Pancreas (tissue), 10 donors: ENCODE measurements at regions not wholly inside any gene's neighbourhood (a gene's known extent, or its start where the extent isn't known, plus 50 kb on each side); places are given as distances from the start of the nearest gene placed in this dataset.
"Not testable (repeated sequence)": the region's sequence is repeated elsewhere in the genome, so short reads cannot be mapped to it uniquely, and the experiment has no call there.

Source experiments
- ATAC-seq, 4 donors: fragments of 200-7000 bp; cut with Tn5 transposase; one replicate each; pipeline versions ENCODE4 v1.8.0 to v1.9.1; 2020; ENCODE audit warnings: mild to moderate bottlenecking in 4 of 4, moderate library complexity in 4 of 4
- DNase-seq, 6 donors: peaks; one replicate each; pipeline ENCODE4 v3.0.0-alpha.2; 2020
- FAIRE-seq: peaks from 2 replicates; lab custom pipeline; 2012; peaks lifted over from hg19 to GRCh38; lab: Jason Lieb, UNC
- H3K27ac ChIP-seq, 4 donors: fragments of 200-600 bp; sonication (generic); 1 replicate in 3 of 4; 2 replicates in 1 of 4; pipeline versions ENCODE4 v1.5.0 to v1.8.0; 2020
- H3K27me3 ChIP-seq, 4 donors: fragments of 200-600 bp; one replicate each; pipeline ENCODE4 v1.8.0; 2021
- H3K36me3 ChIP-seq, 3 donors: fragments of 200-600 bp; sonication (generic) in 1 of 3; one replicate each; pipeline versions ENCODE4 v1.5.0 to v1.8.0; 2020 to 2021
- H3K4me1 ChIP-seq, 3 donors: fragments of 200-600 bp; one replicate each; pipeline ENCODE4 v1.8.0; 2021
- H3K4me3 ChIP-seq, 4 donors: fragments of 200-600 bp; sonication (generic) in 2 of 4; one replicate each; pipeline versions ENCODE4 v1.5.0 to v1.8.0; 2020 to 2021
- H3K9me3 ChIP-seq, 4 donors: fragments of 200-600 bp; one replicate each; pipeline ENCODE4 v1.8.0; 2021
- WGBS, 2 donors: extraction: QIAGEN DNeasy Blood & Tissue Kit; methylation state at CpG; one replicate each; pipeline ENCODE4 v1.1.7; 2013; 5-methylcytosine and 5-hydroxymethylcytosine counted together
- intact Hi-C, 3 donors: fragments of 100-400 bp; cut with DNase I; formaldehyde crosslinking; loops; one replicate each; pipeline versions ENCODE4 v1.11.1 to v1.14.2; 2022
- TF ChIP-seq, protein P1 (sequence below), 4 donors: fragments of 200-600 bp; sonication (generic) in 3 of 4; IDR thresholded peaks; one replicate each; pipeline versions ENCODE4 v1.5.0 to v1.8.0; 2021; ENCODE audit warnings: antibody characterized with exemption in 4 of 4
- donor health status: healthy with polysubstance abuse.
- donor health status: DM: no; HTN: no; CAD: no; lungs with moderate emphysema.
- donor health status: DM: no; HTN: no; CAD: no.
- donor health status: control.
- donor health status: control.
- donor health status: Bipolar disorder and iron deficiency.
- donor health status: DM: yes; HTN: yes; CAD: no.
- donor health status: DM: no; HTN: no; CAD: no.
- donor health status: DM: no; HTN: no; CAD: no.
- donor health status: DM: yes; HTN: yes; CAD: no.

DNA sequence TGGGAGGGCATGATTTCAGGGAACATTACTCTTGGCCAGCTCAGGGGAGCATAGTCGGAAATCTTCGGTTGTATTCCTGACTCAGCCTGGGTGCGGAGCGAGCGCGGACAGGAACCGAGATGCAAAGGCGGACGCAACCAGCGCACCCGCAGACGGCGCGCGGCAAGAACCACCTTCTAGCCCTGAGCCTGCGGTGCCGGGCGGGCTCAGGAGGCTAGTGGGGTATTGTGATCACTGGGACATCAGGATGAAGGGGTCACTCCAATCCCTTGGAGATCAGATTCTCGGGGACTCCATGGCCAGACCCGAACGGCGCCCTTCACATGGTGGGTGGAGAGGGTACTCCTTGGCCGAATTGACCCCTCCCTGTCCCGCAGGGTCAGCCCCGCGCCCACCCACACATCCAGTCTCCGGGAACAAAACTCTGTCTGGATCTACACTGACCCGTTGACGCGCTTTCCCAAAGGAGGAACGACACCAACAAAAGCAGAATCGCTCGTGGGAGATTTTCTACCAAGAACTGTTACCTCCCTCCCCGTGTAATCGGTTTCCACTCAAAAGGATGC lies 730.5 kb downstream of the ZWINT start:
- H3K9me3 ChIP-seq, result no peaks in the 10 kb centered on the region
- 2 to 5% methylated on average over 35 of the region's 35 CpGs for WGBS, 2 donors
- H3K27me3 ChIP-seq, result no peaks in the 10 kb centered on the region
- H3K36me3 ChIP-seq, result no peaks in the 10 kb centered on the region
- peaks cover 0 to 3% (median 0%) of the 10 kb centered on the region in 3 donors for H3K4me1 ChIP-seq
- H3K4me3 ChIP-seq, result peak overlapping the region; percentile 18 to 46 (median 37)
- TF ChIP-seq, protein P1, sequence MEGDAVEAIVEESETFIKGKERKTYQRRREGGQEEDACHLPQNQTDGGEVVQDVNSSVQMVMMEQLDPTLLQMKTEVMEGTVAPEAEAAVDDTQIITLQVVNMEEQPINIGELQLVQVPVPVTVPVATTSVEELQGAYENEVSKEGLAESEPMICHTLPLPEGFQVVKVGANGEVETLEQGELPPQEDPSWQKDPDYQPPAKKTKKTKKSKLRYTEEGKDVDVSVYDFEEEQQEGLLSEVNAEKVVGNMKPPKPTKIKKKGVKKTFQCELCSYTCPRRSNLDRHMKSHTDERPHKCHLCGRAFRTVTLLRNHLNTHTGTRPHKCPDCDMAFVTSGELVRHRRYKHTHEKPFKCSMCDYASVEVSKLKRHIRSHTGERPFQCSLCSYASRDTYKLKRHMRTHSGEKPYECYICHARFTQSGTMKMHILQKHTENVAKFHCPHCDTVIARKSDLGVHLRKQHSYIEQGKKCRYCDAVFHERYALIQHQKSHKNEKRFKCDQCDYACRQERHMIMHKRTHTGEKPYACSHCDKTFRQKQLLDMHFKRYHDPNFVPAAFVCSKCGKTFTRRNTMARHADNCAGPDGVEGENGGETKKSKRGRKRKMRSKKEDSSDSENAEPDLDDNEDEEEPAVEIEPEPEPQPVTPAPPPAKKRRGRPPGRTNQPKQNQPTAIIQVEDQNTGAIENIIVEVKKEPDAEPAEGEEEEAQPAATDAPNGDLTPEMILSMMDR (IDR thresholded peaks at IDR 0.05), result no peak
- no peak for FAIRE-seq
- DNase-seq, result peak in 2 of 6 donors; percentile 34 to 62
- no peak overlapping the region for H3K27ac ChIP-seq
- ATAC-seq, result peak; percentile 43 to 62 (median 52)
- intact Hi-C loops, result no loop called here

DNA sequence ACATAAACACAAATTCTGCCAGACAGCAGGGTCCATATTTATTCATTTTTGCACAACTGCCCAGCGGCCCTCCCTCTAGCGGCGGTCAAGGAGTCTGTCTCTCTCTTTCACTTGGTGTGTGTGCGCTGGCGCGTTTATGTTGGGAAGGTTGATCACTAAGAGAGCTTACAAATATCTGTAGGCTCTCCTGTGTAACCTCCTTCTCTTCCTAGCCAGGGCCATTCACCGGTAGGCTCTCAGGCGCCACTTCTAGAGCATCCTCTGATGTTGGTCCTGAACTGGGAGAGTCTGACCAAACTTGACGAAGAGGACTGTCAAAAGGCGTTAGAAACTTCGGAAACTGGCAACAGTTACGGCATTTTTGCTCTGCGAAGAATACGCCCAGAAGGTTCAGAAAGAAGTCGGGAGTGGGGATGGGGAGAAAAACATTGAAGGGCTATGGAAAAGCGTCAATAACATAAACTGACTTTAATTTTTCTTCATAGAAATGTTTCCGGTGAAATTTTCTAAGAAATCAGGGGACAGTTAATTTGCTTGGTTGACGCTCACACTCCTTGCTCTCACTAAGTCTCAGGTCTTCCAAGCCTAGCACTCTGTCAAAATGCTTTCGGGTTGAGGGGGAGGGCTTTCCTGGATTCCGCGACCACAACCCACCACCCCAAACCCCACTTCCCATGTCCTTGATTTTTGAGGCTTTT lies 731.1 kb downstream of the ZWINT start:
- peaks cover 0 to 3% (median 0%) of the 10 kb centered on the region in 3 donors for H3K4me1 ChIP-seq
- no peaks in the 10 kb centered on the region for H3K9me3 ChIP-seq
- no peaks in the 10 kb centered on the region for H3K27me3 ChIP-seq
- DNase-seq (peak; percentile 26 to 61 (median 38)), ATAC-seq (peak; percentile 36 to 71 (median 64)), FAIRE-seq (no peak)
- TF ChIP-seq, protein P1 (IDR thresholded peaks at IDR 0.05), result peak; percentile 25 to 57 (median 39)
- WGBS, 2 donors, result 3 to 5% methylated on average over 21 of the region's 21 CpGs
- intact Hi-C loops, result no loop called here
- H3K36me3 ChIP-seq, result no peaks in the 10 kb centered on the region
- H3K4me3 ChIP-seq, result peak overlapping the region in 2 of 4 donors; percentile 44 to 46
- no peak overlapping the region for H3K27ac ChIP-seq

DNA sequence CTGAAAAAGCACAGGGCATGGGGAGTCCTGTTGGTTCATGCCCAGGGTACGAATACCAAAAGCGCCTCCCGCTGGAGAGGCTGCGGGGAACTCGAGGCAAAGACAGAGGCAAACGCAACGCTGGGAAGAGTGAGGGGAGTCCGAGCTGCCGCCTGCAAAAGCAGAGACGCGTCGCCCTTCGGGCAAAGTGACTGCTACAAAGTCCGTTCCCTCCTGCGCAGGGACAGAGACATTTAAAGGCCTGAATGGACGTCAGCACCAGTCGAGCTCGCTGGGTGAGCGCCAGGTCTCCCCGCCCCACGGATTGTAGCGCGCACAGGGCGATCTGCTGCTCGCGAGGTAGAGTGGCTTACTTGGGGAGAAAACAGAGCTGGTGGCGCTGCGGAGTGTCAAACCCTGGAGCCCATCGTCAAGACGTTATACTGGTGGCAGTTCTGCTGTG lies 732.8 kb downstream of the ZWINT start:
- no peak for FAIRE-seq
- 1% methylated on average over 30 of the region's 30 CpGs for WGBS, 2 donors
- intact Hi-C loops, result no loop called here
- no peaks in the 10 kb centered on the region for H3K36me3 ChIP-seq
- peaks cover 0 to 3% (median 0%) of the 10 kb centered on the region in 3 donors for H3K4me1 ChIP-seq
- no peak for ATAC-seq
- H3K9me3 ChIP-seq, result no peaks in the 10 kb centered on the region
- peaks cover 0 to 4% (median 0%) of the 10 kb centered on the region in 4 donors for H3K27me3 ChIP-seq
- TF ChIP-seq, protein P1 (IDR thresholded peaks at IDR 0.05), result no peak
- H3K4me3 ChIP-seq, result no peak overlapping the region
- DNase-seq, result peak in 1 of 6 donors; percentile 48
- H3K27ac ChIP-seq, result no peak overlapping the region

DNA sequence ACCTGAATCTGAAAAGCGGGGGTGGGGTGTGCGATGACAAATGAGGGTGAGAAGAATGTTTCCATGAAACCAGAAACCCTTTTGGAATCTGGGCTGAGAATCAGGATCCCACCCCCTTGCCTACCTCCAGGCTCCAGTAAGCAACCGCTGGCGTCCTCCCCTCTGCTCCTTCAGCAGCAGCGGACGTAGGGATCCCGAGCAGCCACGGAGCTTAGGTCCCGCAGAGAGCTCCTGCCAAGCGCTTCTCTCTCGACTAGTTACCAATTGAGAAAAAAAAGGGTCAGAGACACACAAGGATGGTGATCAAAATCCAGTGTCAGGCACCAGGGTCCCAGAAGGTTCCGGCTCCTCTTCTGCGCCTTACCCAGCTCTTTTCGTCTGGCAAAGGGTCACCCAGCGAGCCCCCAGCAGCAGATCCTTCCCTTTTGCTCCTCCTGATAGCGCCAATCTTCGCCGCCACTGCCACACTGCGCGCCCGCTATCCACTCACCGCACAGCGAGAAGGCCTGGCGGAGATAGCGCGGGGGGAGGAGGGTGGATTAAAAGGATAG lies 733.5 kb downstream of the ZWINT start:
- intact Hi-C loops, result no loop called here
- TF ChIP-seq, protein P1 (IDR thresholded peaks at IDR 0.05), result no peak
- Histone ChIP-seq H3K27me3 (peaks cover 0 to 4% (median 0%) of the 10 kb centered on the region in 4 donors), H3K4me1 (peaks cover 0 to 3% (median 0%) of the 10 kb centered on the region in 3 donors), H3K36me3 (no peaks in the 10 kb centered on the region), H3K27ac (no peak overlapping the region), H3K9me3 (no peaks in the 10 kb centered on the region), H3K4me3 (no peak overlapping the region)
- FAIRE-seq (no peak), DNase-seq (peak in 1 of 6 donors; percentile 23), ATAC-seq (no peak)
- WGBS, 2 donors, result 4 to 5% methylated on average over 26 of the region's 26 CpGs

DNA sequence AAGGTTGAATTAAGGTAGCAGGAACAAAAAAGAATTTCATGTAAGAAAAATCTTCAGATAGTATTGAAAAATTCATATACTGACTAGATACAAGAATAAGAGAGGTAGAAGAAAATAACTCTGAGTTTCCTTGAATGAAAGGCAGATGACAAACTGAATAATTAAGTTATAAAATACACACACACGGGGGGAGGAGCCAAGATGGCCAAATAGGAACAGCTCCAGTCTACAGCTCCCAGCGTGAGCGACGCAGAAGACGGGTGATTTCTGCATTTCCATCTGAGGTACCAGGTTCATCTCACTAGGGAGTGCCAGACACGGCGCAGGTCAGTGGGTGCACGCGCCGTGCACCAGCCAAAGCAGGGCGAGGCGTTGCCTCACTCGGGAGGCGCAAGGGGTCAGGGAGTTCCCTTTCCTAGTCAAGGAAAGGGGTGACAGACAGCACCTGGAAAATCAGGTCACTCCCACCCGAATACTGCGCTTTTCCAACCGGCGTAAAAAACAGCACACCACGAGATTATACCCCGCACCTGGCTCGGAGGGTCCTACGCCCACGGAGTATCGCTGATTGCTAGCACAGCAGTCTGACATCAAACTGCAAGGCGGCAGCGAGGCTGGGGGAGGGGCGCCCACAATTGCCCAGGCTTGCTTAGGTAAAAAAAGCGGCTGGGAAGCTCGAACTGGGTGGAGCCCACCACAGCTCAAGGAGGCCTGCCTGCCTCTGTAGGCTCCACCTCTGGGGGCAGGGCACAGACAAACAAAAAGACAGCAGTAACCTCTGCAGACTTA lies 759.2 kb downstream of the ZWINT start:
- peak in 1 of 6 donors; percentile 50 for DNase-seq
- H3K9me3 ChIP-seq, FAIRE-seq, H3K36me3 ChIP-seq, H3K27ac ChIP-seq, ATAC-seq, H3K27me3 ChIP-seq, intact Hi-C loops, H3K4me1 ChIP-seq: not testable (repeated sequence)
- WGBS, 2 donors, result 1% methylated on average over 29 of the region's 29 CpGs
- H3K4me3 ChIP-seq, result peak overlapping the region in 1 of 4 donors; percentile 27
